HepG2 (cell line): ENCODE measurements at regions not wholly inside any gene's neighbourhood (a gene's known extent, or its start where the extent isn't known, plus 50 kb on each side); places are given as distances from the start of the nearest gene placed in this dataset.

Experiments
- ATAC-seq: fragments of 200-7000 bp; cut with Tn5 transposase; 3 replicates; pipeline ENCODE4 v1.9.1; 2020; ENCODE audit warnings: mild to moderate bottlenecking, moderate library complexity
- BruUV-seq: library from RNA; stranded (reverse); fragments of 400-500 nt; replicated peaks from 2 replicates; lab custom pipeline; 2021; lab: Mats Ljungman, UMichigan
- CTCF ChIA-PET: fragments of 300-600 bp; formaldehyde crosslinking; extraction: SDS; loops from one replicate; lab custom pipeline; 2021; ENCODE audit warnings: low total read pairs, inconsistent platforms, low intra/inter-chr PET ratio; lab: Yijun Ruan, JAX
- POLR2A ChIA-PET: fragments of 350-600 bp; sonication (Branson Sonifier 250); formaldehyde crosslinking; loops from one replicate; lab custom pipeline; 2020; ENCODE audit warnings: antibody characterized with exemption, inconsistent platforms; lab: Yijun Ruan, JAX
- DNase-seq: peaks from one replicate; pipeline ENCODE4 v3.0.0-alpha.2; 2015; ENCODE audit warnings: low spot score
- FAIRE-seq: peaks from 3 replicates; lab custom pipeline; 2011; peaks lifted over from hg19 to GRCh38; lab: Jason Lieb, UNC
- H2AFZ ChIP-seq: one replicate; pipeline ENCODE4 v1.6.1; 2011; ENCODE audit warnings: low read length, inconsistent platforms
- H3K27ac ChIP-seq: fragments of 300-600 bp; 3 replicates; pipeline ENCODE4 v1.8.0; 2011; ENCODE audit warnings: mixed run types, mild to moderate bottlenecking, mixed read lengths, low read length, inconsistent platforms; ENCODE audit not compliant: insufficient read depth; ENCODE audit errors: extremely low read length
- H3K27me3 ChIP-seq, 2 experiments: fragments of 200-600 bp in 1 of 2; 2 replicates in 1 of 2; 3 replicates in 1 of 2; pipeline versions ENCODE4 v1.6.0 to v1.8.0; 2011; ENCODE audit warnings: low read length in 2 of 2, mild to moderate bottlenecking in 2 of 2, moderate library complexity in 2 of 2, inconsistent platforms in 1 of 2; ENCODE audit not compliant: insufficient read depth in 2 of 2, control insufficient read depth in 1 of 2
- H3K36me3 ChIP-seq, 2 experiments: fragments of 200-600 bp in 1 of 2; replicated peaks in 1 of 2; 2 replicates in 1 of 2; 3 replicates in 1 of 2; pipeline versions ENCODE4 v1.5.1 to v1.8.0; 2011; ENCODE audit warnings: low read length in 2 of 2, inconsistent platforms in 1 of 2; ENCODE audit not compliant: insufficient read depth in 2 of 2, control insufficient read depth in 1 of 2
- H3K4me1 ChIP-seq: 2 replicates; pipeline ENCODE4 v1.5.1; 2012; ENCODE audit warnings: low read length, inconsistent platforms; ENCODE audit not compliant: insufficient read depth
- H3K4me2 ChIP-seq: 2 replicates; pipeline ENCODE4 v1.6.0; 2011; ENCODE audit warnings: low read depth, low read length, inconsistent platforms
- H3K4me3 ChIP-seq, 3 experiments: fragments of 200-600 bp in 1 of 3; sonication (generic), shearing (Covaris generic) in 1 of 3; replicated peaks in 1 of 3; 2 replicates each; pipeline ENCODE4 v1.5.1; 2011 to 2016; ENCODE audit warnings: low read length in 3 of 3, inconsistent platforms in 2 of 3, low read depth in 2 of 3, mild to moderate bottlenecking in 2 of 3, control low read depth in 1 of 3, mixed read lengths in 1 of 3; ENCODE audit not compliant: insufficient read depth in 1 of 3
- H3K79me2 ChIP-seq: one replicate; pipeline ENCODE4 v1.6.1; 2011; ENCODE audit warnings: low read length, inconsistent platforms; ENCODE audit not compliant: insufficient read depth
- H3K9ac ChIP-seq: 2 replicates; pipeline ENCODE4 v1.6.0; 2011; ENCODE audit warnings: mild to moderate bottlenecking, low read depth, low read length, inconsistent platforms; ENCODE audit not compliant: insufficient read depth
- H3K9me3 ChIP-seq: 2 replicates; pipeline ENCODE4 v1.5.1; 2012; ENCODE audit warnings: mild to moderate bottlenecking, low read length
- H4K20me1 ChIP-seq: 2 replicates; pipeline ENCODE4 v1.6.0; 2011; ENCODE audit warnings: inconsistent platforms, mild to moderate bottlenecking, low read length, moderate library complexity; ENCODE audit not compliant: insufficient read depth
- CREB3 ChIP-seq: sonication (generic); formaldehyde crosslinking; IDR thresholded peaks from 2 replicates; pipeline ENCODE4 v1.5.0; 2020; ENCODE audit warnings: missing genetic modification reagents
- CSRNP2 ChIP-seq: sonication (generic); formaldehyde crosslinking; conservative IDR thresholded peaks from 2 replicates; pipeline ENCODE4 v1.8.0; 2022; ENCODE audit warnings: low read depth, missing genetic modification reagents
- EHMT2 ChIP-seq: fragments of 200-600 bp; sonication (generic); IDR thresholded peaks from 2 replicates; pipeline ENCODE4 v1.7.0; 2017; ENCODE audit warnings: antibody characterized with exemption, low read depth, low read length, borderline replicate concordance
- FOXC1 ChIP-seq: sonication (generic); formaldehyde crosslinking; IDR thresholded peaks from 2 replicates; pipeline ENCODE4 v1.8.0; 2022; ENCODE audit warnings: mild to moderate bottlenecking, missing genetic modification reagents, borderline replicate concordance
- HDAC6 ChIP-seq: fragments of 200-600 bp; sonication (generic); IDR thresholded peaks from 2 replicates; pipeline ENCODE4 v1.7.0; 2017; ENCODE audit warnings: mild to moderate bottlenecking, antibody characterized with exemption, low read length, low read depth
- HNF1A ChIP-seq, 2 experiments: sonication (generic) in 1 of 2; formaldehyde crosslinking in 1 of 2; IDR thresholded peaks; 2 replicates each; pipeline versions ENCODE4 v1.4.0 to v1.6.1; 2016 to 2020; ENCODE audit warnings: borderline replicate concordance in 1 of 2, low read depth in 1 of 2, mild to moderate bottlenecking in 1 of 2, missing genetic modification reagents in 1 of 2
- NBN ChIP-seq: fragments of 450-650 bp; conservative IDR thresholded peaks from 2 replicates; pipeline ENCODE4 v1.6.1; 2017
- NCOA1 ChIP-seq: sonication (generic); formaldehyde crosslinking; IDR thresholded peaks from 2 replicates; pipeline ENCODE4 v1.9.0; 2021; ENCODE audit warnings: missing genetic modification reagents
- SP140L ChIP-seq: sonication (generic); formaldehyde crosslinking; IDR thresholded peaks from 2 replicates; pipeline ENCODE4 v1.4.0; 2020; ENCODE audit warnings: missing genetic modification reagents, borderline replicate concordance
- TFAP4 ChIP-seq: sonication (generic); IDR thresholded peaks from 2 replicates; pipeline ENCODE4 v1.6.1; 2016; ENCODE audit warnings: low read depth, borderline replicate concordance
- TFDP2 ChIP-seq: sonication (generic); formaldehyde crosslinking; IDR thresholded peaks from 2 replicates; pipeline ENCODE4 v1.4.0; 2020; ENCODE audit warnings: missing genetic modification reagents
- ZNF251 ChIP-seq: sonication (generic); formaldehyde crosslinking; IDR thresholded peaks from 2 replicates; pipeline ENCODE4 v1.9.0; 2021; ENCODE audit warnings: mild to moderate bottlenecking, missing genetic modification reagents
- ZNF331 ChIP-seq: sonication (generic); formaldehyde crosslinking; IDR thresholded peaks from 2 replicates; pipeline ENCODE4 v1.4.0; 2020; ENCODE audit warnings: missing genetic modification reagents
- ZNF879 ChIP-seq: sonication (generic); formaldehyde crosslinking; IDR thresholded peaks from 2 replicates; pipeline ENCODE4 v1.8.1; 2023; ENCODE audit warnings: missing genetic modification reagents
- WGBS: methylation state at CpG from one replicate; pipeline ENCODE4 v1.1.6; 2017; ENCODE audit warnings: low lambda C conversion rate; 5-methylcytosine and 5-hydroxymethylcytosine counted together
- in situ Hi-C: cut with HindIII; loops from 2 replicates; pipeline ENCODE4 v1.10.0; 2017; ENCODE audit warnings: low pct_unique_long_range_greater_than_20kb; ENCODE audit not compliant: extremely low pct_ligation_motif_present
- intact Hi-C: fragments of 100-400 bp; cut with micrococcal nuclease; formaldehyde crosslinking; loops from one replicate; pipeline ENCODE4 v1.10.0; 2022; ENCODE audit not compliant: unreplicated experiment

- CTCF ChIA-PET: no interaction called here
- Histone ChIP-seq H3K4me1 (no peaks in the 10 kb centered on the region), H2AFZ (no peak overlapping the region), H3K27me3 (peaks cover 0 to 7% of the 10 kb centered on the region in 2 experiments; a peak in 3 of 5 replicates), H3K9ac (no peak overlapping the region), H3K9me3 (no peaks in the 10 kb centered on the region)
- no TSS peak for BruUV-seq
- ATAC-seq: no peak
- no peak for DNase-seq
- no peak for TF ChIP-seq CREB3 (CRISPR knock-in tag)
- TF ChIP-seq FOXC1 (CRISPR knock-in tag): no peak
- no peak for TF ChIP-seq NBN
- no peak for TF ChIP-seq SP140L (CRISPR knock-in tag)
- no peak for TF ChIP-seq TFDP2
- no peak for TF ChIP-seq ZNF879
- no peak for TF ChIP-seq HNF1A (IDR thresholded peaks at IDR 0.05; ENCODE audit: low read depth)
- no peak for TF ChIP-seq HNF1A (CRISPR knock-in tag; IDR thresholded peaks at IDR 0.05; ENCODE audit: borderline replicate concordance)
- TF ChIP-seq TFAP4: no peak
- TF ChIP-seq CSRNP2: no peak
- TF ChIP-seq HDAC6: no peak
- TF ChIP-seq NCOA1 (CRISPR knock-in tag): no peak
- no peak for TF ChIP-seq ZNF251 (CRISPR knock-in tag)
- no peak for TF ChIP-seq EHMT2
- no peak for TF ChIP-seq ZNF331
- TF ChIP-seq, all 625 proteins: peak for 0
- Histone ChIP-seq H3K36me3 (no peaks in the 10 kb centered on the region), H3K79me2 (no peaks in the 10 kb centered on the region), H3K4me3 (no peak overlapping the region), H3K27ac (no peak overlapping the region), H3K4me2 (no peak overlapping the region), H4K20me1 (no peaks in the 10 kb centered on the region)
- no peak for FAIRE-seq
- in situ Hi-C loops (no loop called here), intact Hi-C loops (no loop called here)
- POLR2A ChIA-PET: no interaction called here
- WGBS: 26% methylated on average over 8 of the region's 8 CpGs
These were observed 483.2 kb downstream of the EFNB2 start for GRCh38 chr13:106052200-106052767.
